ENCODE measurements at regions not wholly inside any gene's neighbourhood (a gene's known extent, or its start where the extent isn't known, plus 50 kb on each side); places are given as distances from the start of the nearest gene placed in this dataset.

GRCh38 chr6:112951829-112952228 is 604.7 kb downstream of the RFPL4B start:
- TF ChIP-seq SIN3A (IDR thresholded peaks at IDR 0.05; ENCODE audit: borderline replicate concordance, low read depth, low read length) (no peak), POLR2AphosphoS5 (IDR thresholded peaks at IDR 0.05; ENCODE audit: low read depth, low read length) (no peak), EP300 (IDR thresholded peaks at IDR 0.05; ENCODE audit: borderline replicate concordance in 1 of 2, low read depth in 1 of 2, low read length in 1 of 2) (no peak), TAF1 (IDR thresholded peaks at IDR 0.05; ENCODE audit: borderline replicate concordance, low read depth, low read length) (no peak), JUND (IDR thresholded peaks at IDR 0.05) (no peak), FOXJ3 (CRISPR knock-in tag; IDR thresholded peaks at IDR 0.05) (no peak), RCOR1 (IDR thresholded peaks at IDR 0.05; ENCODE audit: low read length) (no peak), MAX (IDR thresholded peaks at IDR 0.05; ENCODE audit: low read depth) (no peak), YY1 (IDR thresholded peaks at IDR 0.05; ENCODE audit: low read depth) (no peak), EZH2phosphoT487 (IDR thresholded peaks at IDR 0.05; ENCODE audit: borderline replicate concordance, low read depth) (no peak), RAD21 (IDR thresholded peaks at IDR 0.05; ENCODE audit: low read length) (no peak)
- TF ChIP-seq, protein P1, sequence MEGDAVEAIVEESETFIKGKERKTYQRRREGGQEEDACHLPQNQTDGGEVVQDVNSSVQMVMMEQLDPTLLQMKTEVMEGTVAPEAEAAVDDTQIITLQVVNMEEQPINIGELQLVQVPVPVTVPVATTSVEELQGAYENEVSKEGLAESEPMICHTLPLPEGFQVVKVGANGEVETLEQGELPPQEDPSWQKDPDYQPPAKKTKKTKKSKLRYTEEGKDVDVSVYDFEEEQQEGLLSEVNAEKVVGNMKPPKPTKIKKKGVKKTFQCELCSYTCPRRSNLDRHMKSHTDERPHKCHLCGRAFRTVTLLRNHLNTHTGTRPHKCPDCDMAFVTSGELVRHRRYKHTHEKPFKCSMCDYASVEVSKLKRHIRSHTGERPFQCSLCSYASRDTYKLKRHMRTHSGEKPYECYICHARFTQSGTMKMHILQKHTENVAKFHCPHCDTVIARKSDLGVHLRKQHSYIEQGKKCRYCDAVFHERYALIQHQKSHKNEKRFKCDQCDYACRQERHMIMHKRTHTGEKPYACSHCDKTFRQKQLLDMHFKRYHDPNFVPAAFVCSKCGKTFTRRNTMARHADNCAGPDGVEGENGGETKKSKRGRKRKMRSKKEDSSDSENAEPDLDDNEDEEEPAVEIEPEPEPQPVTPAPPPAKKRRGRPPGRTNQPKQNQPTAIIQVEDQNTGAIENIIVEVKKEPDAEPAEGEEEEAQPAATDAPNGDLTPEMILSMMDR (IDR thresholded peaks at IDR 0.05): no peak
- TF ChIP-seq, protein P2, sequence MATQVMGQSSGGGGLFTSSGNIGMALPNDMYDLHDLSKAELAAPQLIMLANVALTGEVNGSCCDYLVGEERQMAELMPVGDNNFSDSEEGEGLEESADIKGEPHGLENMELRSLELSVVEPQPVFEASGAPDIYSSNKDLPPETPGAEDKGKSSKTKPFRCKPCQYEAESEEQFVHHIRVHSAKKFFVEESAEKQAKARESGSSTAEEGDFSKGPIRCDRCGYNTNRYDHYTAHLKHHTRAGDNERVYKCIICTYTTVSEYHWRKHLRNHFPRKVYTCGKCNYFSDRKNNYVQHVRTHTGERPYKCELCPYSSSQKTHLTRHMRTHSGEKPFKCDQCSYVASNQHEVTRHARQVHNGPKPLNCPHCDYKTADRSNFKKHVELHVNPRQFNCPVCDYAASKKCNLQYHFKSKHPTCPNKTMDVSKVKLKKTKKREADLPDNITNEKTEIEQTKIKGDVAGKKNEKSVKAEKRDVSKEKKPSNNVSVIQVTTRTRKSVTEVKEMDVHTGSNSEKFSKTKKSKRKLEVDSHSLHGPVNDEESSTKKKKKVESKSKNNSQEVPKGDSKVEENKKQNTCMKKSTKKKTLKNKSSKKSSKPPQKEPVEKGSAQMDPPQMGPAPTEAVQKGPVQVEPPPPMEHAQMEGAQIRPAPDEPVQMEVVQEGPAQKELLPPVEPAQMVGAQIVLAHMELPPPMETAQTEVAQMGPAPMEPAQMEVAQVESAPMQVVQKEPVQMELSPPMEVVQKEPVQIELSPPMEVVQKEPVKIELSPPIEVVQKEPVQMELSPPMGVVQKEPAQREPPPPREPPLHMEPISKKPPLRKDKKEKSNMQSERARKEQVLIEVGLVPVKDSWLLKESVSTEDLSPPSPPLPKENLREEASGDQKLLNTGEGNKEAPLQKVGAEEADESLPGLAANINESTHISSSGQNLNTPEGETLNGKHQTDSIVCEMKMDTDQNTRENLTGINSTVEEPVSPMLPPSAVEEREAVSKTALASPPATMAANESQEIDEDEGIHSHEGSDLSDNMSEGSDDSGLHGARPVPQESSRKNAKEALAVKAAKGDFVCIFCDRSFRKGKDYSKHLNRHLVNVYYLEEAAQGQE (IDR thresholded peaks at IDR 0.05; ENCODE audit: low read depth, low read length): no peak

All from SK-N-SH (cell line).